NCI-H1092 (cell line): ENCODE measurements at regions not wholly inside any gene's neighbourhood (a gene's known extent, or its start where the extent isn't known, plus 50 kb on each side); places are given as distances from the start of the nearest gene placed in this dataset.

Experiments used
- DNase-seq: peaks from one replicate; lab custom pipeline; 2025; lab: John Stamatoyannopoulos, UW

DNA sequence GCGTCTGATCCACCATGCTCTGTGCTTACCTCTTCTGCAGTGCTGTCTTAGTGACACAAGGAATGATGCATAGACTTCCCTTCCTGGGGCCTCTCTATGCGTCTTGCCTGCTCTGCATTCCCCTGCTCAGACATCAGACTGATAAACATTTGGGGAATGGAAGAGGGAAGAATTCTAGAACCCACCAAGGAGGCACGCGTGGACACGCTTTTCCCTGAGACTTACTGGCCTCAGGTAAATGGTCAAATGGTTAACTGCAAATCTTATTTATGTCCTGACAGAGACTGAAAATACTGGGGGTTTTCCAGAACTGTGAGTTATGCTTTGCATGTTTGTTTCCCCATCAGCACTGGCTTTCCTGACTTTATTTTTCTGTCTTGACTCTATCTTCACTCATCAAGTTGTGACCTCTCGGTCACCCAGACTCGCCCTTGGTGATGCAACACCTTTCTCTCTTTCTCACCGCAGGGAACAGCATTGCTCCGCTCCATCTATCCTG, 285.9 kb upstream of the FZD8 start:
- DNase-seq, result no peak

- DNase-seq, result no peak
Measured at GRCh38 chr10:35927341-35927740, 285.2 kb upstream of the FZD8 start.

DNA sequence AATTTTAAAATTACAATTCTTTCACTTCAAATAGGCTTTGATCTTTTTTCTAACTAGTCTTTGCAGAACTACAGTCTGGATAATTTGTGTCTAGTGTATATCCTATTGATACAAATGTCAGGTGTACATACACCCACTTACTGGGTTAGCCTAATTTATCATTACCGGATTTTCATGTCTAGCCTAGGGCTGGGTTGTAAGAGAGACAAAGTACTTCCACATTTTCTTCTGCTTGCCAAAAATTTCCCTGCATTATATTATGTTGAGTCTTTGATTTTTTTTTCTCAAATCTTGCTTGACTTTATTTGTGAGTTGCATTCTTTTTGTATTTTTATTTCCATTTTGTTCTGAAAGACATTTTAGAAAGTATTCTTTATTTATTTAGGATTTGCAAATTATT, 284.8 kb upstream of the FZD8 start:
- DNase-seq, result no peak

DNA sequence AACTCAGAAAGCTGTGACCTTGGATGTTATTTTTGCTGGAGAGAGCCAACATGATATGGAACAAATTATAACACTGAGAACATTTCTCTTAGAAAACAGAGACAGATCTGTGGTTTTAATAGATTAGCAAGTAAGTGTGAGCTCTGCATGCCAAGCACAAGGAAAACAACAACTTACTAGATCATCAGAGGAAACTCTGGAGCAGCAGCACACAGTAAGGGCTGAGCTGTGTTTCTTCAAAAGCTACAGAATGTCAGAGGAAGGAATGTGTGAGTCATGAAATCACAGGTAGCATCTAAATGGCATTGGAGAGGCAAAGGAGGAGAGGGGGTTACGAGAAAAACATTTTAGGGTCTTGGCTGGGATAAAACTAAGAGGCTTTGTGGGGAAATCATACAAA, 283.4 kb upstream of the FZD8 start:
- DNase-seq, result no peak

DNA sequence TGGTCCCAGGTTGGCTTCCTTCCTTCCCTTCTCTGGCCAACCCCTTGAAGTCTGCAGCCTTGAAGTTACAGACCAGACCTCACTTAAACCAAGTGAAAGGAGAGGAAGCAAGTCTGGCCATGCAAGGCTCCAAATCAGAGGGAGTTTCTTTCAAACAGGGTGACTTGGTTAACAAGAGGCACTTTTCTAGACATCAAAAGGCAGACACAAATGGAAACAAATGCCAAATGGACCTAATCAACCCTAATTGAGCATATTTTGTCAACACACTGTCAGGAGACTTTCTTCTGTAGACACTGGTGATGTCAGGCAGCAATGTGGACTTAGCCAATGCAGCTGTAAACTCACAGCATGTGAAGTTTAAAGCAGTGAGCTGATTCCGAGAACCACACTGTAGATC, 282.7 kb upstream of the FZD8 start:
- DNase-seq, result no peak

DNA sequence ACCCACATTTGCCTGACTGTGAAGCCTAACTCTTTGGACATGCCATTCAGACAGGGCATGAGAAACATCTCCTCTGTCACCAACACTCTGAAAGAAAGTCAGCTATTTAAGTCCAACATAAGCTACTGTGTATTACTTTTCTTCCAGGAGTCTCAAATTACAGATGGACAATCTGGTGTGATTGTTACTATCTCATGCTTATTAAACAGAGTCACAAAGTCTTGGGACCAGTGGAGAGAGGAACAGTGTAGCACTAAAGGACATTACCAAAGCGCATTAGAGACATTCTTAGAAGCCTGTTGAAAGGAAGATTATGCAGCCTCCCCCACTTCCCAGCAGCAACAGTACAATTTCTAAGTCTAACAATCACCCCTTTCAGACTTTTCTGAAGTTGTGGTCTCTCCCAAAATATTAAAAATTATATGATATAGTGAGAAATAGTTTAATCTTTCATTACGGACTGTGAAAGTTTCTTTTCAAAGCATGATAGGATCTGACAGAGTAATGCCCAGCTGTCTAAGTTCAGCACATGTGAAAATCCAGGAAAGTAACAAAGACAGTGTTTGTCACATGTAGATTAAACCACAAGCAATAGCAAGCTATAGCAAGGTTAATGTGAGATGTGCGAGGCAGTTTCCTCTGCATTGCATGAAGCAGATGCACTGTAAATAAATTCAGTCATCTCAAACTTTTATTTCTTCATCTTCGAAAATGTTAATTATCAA, 280.9 kb upstream of the FZD8 start:
- DNase-seq, result no peak

- DNase-seq, result no peak
Measured at GRCh38 chr10:35921866-35922350, 279.8 kb upstream of the FZD8 start.

GRCh38 chr10:35916791-35917190, 274.7 kb upstream of the FZD8 start:
- no peak for DNase-seq

GRCh38 chr10:35913628-35914027, 271.5 kb upstream of the FZD8 start:
- DNase-seq, result no peak

- DNase-seq, result no peak
Measured at GRCh38 chr10:35912615-35913569, 270.8 kb upstream of the FZD8 start.

GRCh38 chr10:35911954-35912353, 269.9 kb upstream of the FZD8 start:
- no peak for DNase-seq

- no peak for DNase-seq
Measured at GRCh38 chr10:35911233-35911632, 269.1 kb upstream of the FZD8 start.

- DNase-seq, result no peak
Measured at GRCh38 chr10:35910234-35910633, 268.1 kb upstream of the FZD8 start.

DNA sequence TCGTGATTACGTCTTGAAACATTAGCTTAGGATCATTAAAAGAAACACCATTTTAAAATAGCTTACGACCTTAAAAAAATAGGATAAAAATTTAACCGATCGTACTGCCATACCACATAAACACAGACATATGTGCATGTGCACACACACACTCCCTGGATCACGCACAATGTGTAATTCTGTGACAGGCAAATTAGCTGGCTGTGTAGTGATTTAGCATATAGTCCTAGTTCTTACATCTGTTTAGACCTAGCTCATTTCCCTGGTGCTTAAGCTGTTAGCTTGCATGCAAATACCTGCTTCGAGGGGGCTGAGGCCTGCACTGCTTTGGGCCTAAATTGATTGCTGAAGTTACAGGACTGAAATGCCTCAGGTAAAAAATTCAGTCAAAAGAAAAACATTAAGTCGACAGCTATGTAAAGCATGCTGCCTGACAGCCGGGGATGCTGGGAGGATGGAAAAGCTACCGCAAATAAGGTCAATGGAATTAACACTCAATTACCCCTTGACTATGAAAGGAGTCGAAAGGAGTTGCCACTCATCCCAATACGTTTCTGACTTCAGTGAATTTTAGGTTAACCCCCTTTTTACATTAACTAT, 267.1 kb upstream of the FZD8 start:
- no peak for DNase-seq

DNA sequence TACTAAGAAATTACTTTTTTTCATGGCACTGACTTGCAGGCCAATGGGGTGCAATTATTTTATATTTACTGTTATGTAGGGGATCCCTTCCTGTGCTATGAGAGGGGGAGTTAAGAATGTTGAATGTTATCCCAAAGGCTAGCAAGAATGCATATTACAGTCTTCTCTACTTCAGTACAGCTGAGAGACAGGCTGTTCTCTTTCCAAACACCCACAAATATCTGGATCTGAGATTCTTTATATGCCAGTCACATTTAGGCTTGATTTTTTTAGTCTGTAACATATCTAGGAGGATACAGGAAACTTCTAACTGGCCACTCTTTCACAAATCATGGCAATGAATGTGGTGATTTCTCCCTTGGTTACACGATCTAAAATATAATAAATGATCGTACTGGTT, 266.4 kb upstream of the FZD8 start:
- DNase-seq, result no peak

DNA sequence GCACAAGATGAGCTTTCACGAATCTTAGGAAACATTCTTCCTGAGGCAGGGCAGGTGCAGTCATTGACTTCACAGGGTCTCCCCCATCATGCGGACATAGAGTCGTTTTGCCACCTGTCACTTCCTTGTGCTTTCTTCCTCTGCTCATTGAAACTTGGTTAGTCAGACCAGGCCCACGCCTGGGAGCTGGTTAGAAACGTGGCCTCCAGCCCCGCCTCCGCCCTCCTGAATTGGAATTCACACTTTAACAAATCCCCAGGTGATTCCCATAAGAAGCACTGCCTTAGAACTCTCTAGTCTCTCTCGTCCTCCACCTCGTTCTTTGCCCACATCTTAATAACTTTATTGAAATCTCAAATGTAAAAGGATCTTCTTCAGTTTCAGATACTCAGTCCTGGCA, 265.5 kb upstream of the FZD8 start:
- DNase-seq, result no peak

DNA sequence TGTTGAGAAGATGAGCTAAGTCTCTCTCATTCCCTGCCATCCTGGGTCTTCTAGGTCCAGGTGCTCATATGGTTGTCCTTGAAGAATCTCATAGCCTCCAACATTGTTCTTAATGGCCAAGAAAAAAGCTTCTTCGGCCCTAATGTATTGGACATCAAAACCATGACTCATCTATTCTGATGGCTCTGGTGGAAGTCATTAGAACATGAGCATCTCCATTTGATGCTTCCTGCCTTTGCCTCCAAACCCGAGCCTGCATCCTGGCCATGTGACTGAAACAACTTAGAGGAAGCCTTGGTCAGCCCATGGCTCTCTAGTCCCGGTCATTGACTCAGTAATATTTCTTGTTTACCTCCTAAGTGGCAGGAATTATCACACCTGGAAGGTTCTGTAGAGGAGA, 264.1 kb upstream of the FZD8 start:
- no peak for DNase-seq

GRCh38 chr10:35903021-35903420, 260.9 kb upstream of the FZD8 start:
- no peak for DNase-seq

DNA sequence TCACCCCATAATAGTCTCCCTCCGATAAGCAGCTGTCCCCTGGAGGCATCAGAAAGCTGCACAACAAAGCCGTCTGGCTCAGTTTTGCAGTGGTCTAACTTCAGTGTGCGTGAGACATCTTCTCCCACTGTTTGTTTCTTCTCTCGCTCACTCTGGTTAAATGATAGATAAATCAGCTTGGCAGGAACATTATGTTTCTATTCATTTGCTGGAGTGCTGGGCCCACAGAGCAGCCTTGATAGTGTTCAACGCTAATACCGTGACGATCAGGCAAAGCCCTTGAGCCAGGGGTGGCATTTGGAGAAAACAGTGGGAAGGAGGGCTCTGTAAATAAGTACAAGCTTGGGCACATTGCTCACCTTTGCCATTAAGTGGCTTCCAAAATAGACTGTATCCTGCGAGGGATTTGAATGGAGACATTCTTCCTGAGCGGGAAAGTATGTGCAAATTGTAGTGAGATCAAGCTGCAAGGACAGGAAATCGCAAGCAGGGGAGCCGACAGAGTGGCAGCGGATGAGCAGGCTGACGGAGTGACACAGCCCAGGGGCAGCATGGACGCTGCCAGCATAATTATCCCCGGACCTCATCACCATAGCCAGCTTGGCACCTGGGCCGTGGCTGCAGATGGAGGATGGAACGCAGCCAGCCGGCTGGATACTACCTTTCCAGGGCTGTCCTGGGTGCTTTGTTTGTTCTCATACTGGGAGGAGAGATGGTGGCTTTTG, 256.8 kb upstream of the FZD8 start:
- DNase-seq, result no peak

DNA sequence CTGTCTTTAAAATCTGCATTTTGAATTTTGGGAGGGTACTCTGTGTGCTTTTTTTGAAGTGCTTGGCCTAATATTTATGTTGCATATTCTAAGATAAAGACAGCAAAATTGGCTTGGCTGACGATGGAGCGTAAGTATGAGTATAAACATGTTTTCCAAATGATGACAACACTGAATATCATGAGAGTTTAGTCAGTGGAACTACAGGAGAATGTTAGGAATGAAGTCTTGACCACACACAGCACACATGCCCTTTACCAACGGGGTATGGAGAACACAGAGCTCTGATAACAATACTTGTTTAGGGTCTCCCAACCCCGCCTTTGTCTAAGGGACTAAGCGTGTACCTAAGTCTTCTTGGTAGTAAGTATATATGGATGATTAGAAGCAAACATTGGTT, 253.9 kb upstream of the FZD8 start:
- no peak for DNase-seq

DNA sequence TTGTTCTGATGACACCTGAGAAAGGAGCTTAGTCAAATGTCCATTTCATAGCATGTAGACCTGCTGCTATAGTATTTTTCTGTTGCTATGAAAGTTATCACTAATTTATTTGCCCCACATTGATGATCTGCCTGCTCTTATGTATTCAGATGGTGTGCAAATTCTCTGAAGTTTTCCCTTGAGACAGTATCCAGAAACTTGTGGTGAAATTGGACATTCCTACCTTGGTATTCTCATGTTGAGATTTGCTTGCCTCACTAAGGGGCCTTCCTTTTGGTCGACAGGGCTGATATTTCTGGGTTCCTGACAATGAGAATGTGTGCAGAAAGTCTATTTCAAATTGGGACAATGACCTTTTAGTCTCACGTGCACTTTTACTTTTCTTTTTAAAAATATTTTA, 253.2 kb upstream of the FZD8 start:
- DNase-seq, result no peak

- DNase-seq, result no peak
Measured at GRCh38 chr10:35892526-35892925, 250.4 kb upstream of the FZD8 start.
